Stomach (tissue), 8 donors: ENCODE measurements at regions not wholly inside any gene's neighbourhood (a gene's known extent, or its start where the extent isn't known, plus 50 kb on each side); places are given as distances from the start of the nearest gene placed in this dataset.

Source experiments
- DNase-seq, 2 donors: peaks; one replicate each; pipeline versions ENCODE4 v3.0.0 to v3.0.0-alpha.2; 2013 to 2019
- H3K27ac ChIP-seq, 5 donors: fragments of 200-600 bp in 4 of 5; sonication (generic) in 4 of 5; one replicate each; pipeline ENCODE4 v1.5.1; 2013 to 2019; ENCODE audit warnings: mild to moderate bottlenecking in 1 of 5, moderate library complexity in 1 of 5
- H3K27me3 ChIP-seq, 3 donors: fragments of 200-600 bp; sonication (generic); one replicate each; pipeline ENCODE4 v1.5.1; 2017 to 2019; ENCODE audit warnings: mixed run types in 1 of 3
- H3K36me3 ChIP-seq, 4 donors: fragments of 200-600 bp; sonication (generic); 1 replicate in 3 of 4; 2 replicates in 1 of 4; pipeline ENCODE4 v1.5.1; 2016 to 2019
- H3K4me1 ChIP-seq, 4 donors: fragments of 200-600 bp; sonication (generic); one replicate each; pipeline ENCODE4 v1.5.1; 2016 to 2019
- H3K4me3 ChIP-seq, 4 donors: fragments of 200-600 bp; sonication (generic) in 3 of 4; one replicate each; pipeline ENCODE4 v1.5.1; 2016 to 2019; ENCODE audit warnings: mild to moderate bottlenecking in 1 of 4
- H3K9me3 ChIP-seq, 4 donors: fragments of 200-600 bp; sonication (generic); one replicate each; pipeline ENCODE4 v1.5.1; 2016 to 2019
- EP300 ChIP-seq: sonication (generic); formaldehyde crosslinking; IDR thresholded peaks from one replicate; pipeline ENCODE4 v1.6.1; 2017; ENCODE audit warnings: antibody characterized with exemption
- POLR2A ChIP-seq, 4 donors: fragments of 450-650 bp; IDR thresholded peaks; one replicate each; pipeline ENCODE4 v1.6.1; 2016; ENCODE audit warnings: antibody characterized with exemption in 4 of 4, control low read depth in 2 of 4, mild to moderate bottlenecking in 1 of 4, moderate library complexity in 1 of 4
- POLR2AphosphoS5 ChIP-seq, 3 donors: sonication (generic); formaldehyde crosslinking; IDR thresholded peaks; one replicate each; pipeline ENCODE4 v1.6.1; 2016; ENCODE audit warnings: antibody characterized with exemption in 3 of 3
- WGBS, 5 donors: extraction: QIAGEN DNeasy Blood & Tissue Kit in 3 of 5; methylation state at CpG; one replicate each; pipeline versions ENCODE4 v1.1.5 to v1.1.7; 2013 to 2018; 5-methylcytosine and 5-hydroxymethylcytosine counted together
- intact Hi-C: fragments of 100-400 bp; cut with DNase I; formaldehyde crosslinking; loops from one replicate; pipeline ENCODE4 v1.15.1; 2023; ENCODE audit warnings: low total_unique reads
- TF ChIP-seq, protein P1 (sequence below), 7 experiments: fragments of 450-650 bp in 4 of 7; fragments of 200-600 bp in 3 of 7; sonication (generic) in 3 of 7; IDR thresholded peaks; one replicate each; pipeline ENCODE4 v1.5.1; 2016 to 2019; ENCODE audit warnings: antibody characterized with exemption in 7 of 7, control low read depth in 2 of 7, mild to moderate bottlenecking in 1 of 7
- donor health status: healthy with polysubstance abuse.
- donor health status: Bipolar disorder and iron deficiency.
- donor health status: healthy.

DNA sequence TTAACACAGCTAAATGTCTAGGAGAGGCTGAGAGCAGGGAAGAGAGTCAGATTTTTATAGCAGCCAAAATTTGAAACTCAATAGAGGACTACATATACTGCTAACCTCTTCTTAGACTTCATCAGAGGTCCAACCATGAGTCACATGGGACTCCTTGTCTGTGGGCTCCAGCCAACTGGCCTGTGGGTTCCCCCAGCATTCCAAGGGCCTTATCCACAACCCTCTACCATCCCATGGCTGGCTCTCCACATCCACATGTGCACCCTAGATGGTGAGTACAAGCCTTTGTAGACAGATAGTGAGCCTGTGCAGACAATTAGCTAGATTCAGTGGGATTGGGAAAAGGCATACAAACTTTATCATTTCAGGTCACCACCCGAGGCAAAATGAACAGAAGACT is 901.9 kb upstream of the ZEB2 start:
- TF ChIP-seq POLR2AphosphoS5 (IDR thresholded peaks at IDR 0.05) = no peak
- TF ChIP-seq, protein P1, sequence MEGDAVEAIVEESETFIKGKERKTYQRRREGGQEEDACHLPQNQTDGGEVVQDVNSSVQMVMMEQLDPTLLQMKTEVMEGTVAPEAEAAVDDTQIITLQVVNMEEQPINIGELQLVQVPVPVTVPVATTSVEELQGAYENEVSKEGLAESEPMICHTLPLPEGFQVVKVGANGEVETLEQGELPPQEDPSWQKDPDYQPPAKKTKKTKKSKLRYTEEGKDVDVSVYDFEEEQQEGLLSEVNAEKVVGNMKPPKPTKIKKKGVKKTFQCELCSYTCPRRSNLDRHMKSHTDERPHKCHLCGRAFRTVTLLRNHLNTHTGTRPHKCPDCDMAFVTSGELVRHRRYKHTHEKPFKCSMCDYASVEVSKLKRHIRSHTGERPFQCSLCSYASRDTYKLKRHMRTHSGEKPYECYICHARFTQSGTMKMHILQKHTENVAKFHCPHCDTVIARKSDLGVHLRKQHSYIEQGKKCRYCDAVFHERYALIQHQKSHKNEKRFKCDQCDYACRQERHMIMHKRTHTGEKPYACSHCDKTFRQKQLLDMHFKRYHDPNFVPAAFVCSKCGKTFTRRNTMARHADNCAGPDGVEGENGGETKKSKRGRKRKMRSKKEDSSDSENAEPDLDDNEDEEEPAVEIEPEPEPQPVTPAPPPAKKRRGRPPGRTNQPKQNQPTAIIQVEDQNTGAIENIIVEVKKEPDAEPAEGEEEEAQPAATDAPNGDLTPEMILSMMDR (IDR thresholded peaks at IDR 0.05) = no peak
- no peak for TF ChIP-seq EP300
- no peak for TF ChIP-seq POLR2A (IDR thresholded peaks at IDR 0.05)
- intact Hi-C loops = no loop called here
- Histone ChIP-seq H3K27me3 (no peaks in the 10 kb centered on the region), H3K27ac (no peak overlapping the region), H3K36me3 (no peaks in the 10 kb centered on the region), H3K4me1 (no peaks in the 10 kb centered on the region), H3K9me3 (peaks cover 3 to 21% (median 13%) of the 10 kb centered on the region in 4 donors), H3K4me3 (no peak overlapping the region)
- DNase-seq = no peak
- 79 to 93% (median 89%) methylated on average over 1 of the region's 1 CpG for whole genome bisulfite sequencing, 5 donors

DNA sequence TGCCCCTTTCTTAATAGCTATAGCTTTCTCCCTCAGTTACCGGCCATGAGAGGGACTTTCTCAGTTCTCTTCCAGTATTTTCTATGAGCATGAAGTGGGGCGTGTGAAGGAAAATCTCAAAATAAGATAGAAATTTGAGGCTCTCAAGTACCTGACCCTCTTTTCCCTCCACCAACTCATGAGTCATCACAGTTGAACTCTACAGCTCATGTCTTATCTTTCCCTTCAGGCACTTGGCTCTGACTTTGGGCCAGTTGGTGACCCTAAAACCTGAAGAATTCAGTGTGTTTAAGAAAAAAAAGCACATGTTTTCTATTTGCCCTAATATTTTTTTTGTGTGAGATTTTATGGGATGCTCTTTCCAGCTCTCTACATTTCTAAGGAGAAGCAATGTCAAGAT is 896.7 kb upstream of the ZEB2 start:
- no peaks in the 10 kb centered on the region for H3K36me3 ChIP-seq
- intact Hi-C loops = no loop called here
- no peak overlapping the region for H3K27ac ChIP-seq
- no peaks in the 10 kb centered on the region for H3K27me3 ChIP-seq
- TF ChIP-seq EP300 = no peak
- H3K4me1 ChIP-seq = no peaks in the 10 kb centered on the region
- peaks cover under 1 to 19% (median 4%) of the 10 kb centered on the region in 4 donors for H3K9me3 ChIP-seq
- H3K4me3 ChIP-seq = no peak overlapping the region
- 90 to 98% (median 96%) methylated on average over 2 of the region's 2 CpGs for WGBS, 5 donors
- no peak for DNase-seq

DNA sequence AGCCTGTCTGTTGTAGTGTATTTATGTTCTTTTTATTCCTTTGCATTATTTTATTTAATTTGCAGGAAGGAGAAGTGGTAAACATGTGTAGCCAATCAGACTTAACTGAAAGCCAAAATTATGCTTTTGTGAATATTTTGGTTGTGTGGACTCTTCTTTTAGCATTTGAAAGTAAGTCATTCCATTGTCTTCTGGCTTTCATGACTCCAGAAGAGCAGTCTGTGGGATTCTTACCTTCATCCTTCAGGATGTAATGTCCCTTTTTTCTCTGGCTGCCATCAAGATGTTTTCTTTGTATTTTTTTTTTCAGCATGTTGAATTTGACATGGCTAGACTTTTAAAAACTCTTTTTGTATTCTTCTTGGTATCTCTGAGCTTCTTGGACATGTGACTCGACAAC is 895.2 kb upstream of the ZEB2 start:
- Histone ChIP-seq H3K27me3 (no peaks in the 10 kb centered on the region), H3K4me3 (no peak overlapping the region), H3K4me1 (no peaks in the 10 kb centered on the region), H3K27ac (no peak overlapping the region), H3K36me3 (no peaks in the 10 kb centered on the region), H3K9me3 (peaks cover 0 to 10% (median 0%) of the 10 kb centered on the region in 4 donors)
- TF ChIP-seq EP300 (no peak), POLR2A (IDR thresholded peaks at IDR 0.05) (no peak), POLR2AphosphoS5 (IDR thresholded peaks at IDR 0.05) (no peak)
- TF ChIP-seq, protein P1 (IDR thresholded peaks at IDR 0.05) = no peak
- 86 to 98% (median 96%) methylated on average over 1 of the region's 1 CpG for WGBS, 5 donors
- intact Hi-C loops = no loop called here
- no peak for DNase-seq

DNA sequence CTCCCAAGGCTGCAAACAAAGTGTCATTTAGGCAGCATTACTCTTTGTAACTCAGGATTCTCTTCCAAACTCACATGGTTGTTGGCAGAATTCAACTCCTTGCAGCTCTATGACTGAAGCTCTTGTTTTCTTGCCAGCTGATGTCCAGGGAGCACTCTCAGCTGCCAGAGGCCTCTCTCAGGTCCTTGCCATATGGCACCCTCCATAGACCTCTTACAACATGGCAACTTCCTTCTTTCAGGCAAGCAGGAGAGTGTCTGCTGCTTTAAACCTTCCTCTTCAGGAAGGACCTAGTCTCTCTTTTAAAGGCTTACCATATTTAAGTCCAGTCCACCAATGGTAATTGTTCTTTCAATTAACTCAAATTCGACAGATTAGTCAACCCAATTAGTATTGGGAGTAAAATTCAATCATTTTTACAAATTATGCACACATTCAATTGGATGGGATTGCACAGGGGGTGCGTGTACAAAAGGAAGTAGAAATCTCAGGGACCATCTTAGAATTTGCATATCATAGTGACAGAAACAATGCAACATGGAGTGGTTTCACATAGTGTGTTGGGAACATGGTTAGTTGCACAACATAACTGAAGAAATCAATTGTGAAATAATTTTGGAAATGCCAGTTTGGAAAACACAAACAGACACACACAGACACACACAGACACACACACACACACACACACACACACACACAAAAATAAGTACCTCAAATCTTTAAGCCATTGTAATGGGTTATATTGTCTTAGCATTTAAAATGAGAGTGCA is 893.5 kb upstream of the ZEB2 start:
- no peak overlapping the region for H3K4me3 ChIP-seq
- H3K4me1 ChIP-seq = no peaks in the 10 kb centered on the region
- TF ChIP-seq POLR2AphosphoS5 (IDR thresholded peaks at IDR 0.05) (no peak), EP300 (no peak), POLR2A (IDR thresholded peaks at IDR 0.05) (no peak)
- TF ChIP-seq, protein P1 (IDR thresholded peaks at IDR 0.05) = no peak
- 78 to 94% (median 88%) methylated on average over 2 of the region's 2 CpGs for WGBS, 5 donors
- H3K36me3 ChIP-seq = no peaks in the 10 kb centered on the region
- no peak for DNase-seq
- peaks cover 0 to 10% (median 0%) of the 10 kb centered on the region in 4 donors for H3K9me3 ChIP-seq
- intact Hi-C loops = no loop called here
- no peaks in the 10 kb centered on the region for H3K27me3 ChIP-seq
- H3K27ac ChIP-seq = no peak overlapping the region

DNA sequence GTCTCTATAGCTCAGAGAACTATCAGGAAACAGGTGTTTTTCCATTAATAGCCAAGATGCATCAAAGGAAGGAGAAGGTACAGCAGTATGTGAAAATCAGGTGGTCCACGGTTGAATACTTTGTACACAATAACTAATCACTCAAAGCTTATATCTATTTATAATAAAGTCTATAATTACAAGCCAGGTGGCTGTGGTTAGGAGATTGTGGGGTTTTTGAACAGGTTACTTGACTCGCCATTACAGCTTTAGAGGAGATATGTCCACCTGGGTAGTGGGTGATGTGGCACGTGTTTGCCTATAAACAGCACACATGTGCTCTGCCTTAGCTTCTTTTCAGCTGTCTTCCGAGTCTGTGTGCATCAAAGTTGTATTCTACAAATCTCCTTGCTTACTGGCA is 892.2 kb upstream of the ZEB2 start:
- H3K9me3 ChIP-seq = peaks cover 0 to 10% (median 0%) of the 10 kb centered on the region in 4 donors
- WGBS, 5 donors = 76 to 87% (median 84%) methylated on average over 4 of the region's 4 CpGs
- intact Hi-C loops = no loop called here
- no peaks in the 10 kb centered on the region for H3K27me3 ChIP-seq
- TF ChIP-seq POLR2A (IDR thresholded peaks at IDR 0.05) (no peak), EP300 (no peak), POLR2AphosphoS5 (IDR thresholded peaks at IDR 0.05) (no peak)
- TF ChIP-seq, protein P1 (IDR thresholded peaks at IDR 0.05) = no peak
- H3K36me3 ChIP-seq = no peaks in the 10 kb centered on the region
- H3K4me3 ChIP-seq = no peak overlapping the region
- no peaks in the 10 kb centered on the region for H3K4me1 ChIP-seq
- H3K27ac ChIP-seq = no peak overlapping the region
- peak in 1 of 2 donors; percentile 4 for DNase-seq
